Smooth muscle cell (in vitro differentiated cells): ENCODE measurements at regions not wholly inside any gene's neighbourhood (a gene's known extent, or its start where the extent isn't known, plus 50 kb on each side); places are given as distances from the start of the nearest gene placed in this dataset.

Experiments used
- DNase-seq: peaks from one replicate; lab custom pipeline; 2025; ENCODE audit not compliant: unreplicated experiment; lab: John Stamatoyannopoulos, UW
- H2AFZ ChIP-seq: fragments of 200-600 bp; sonication (generic); 2 replicates; pipeline ENCODE4 v1.6.0; 2016; ENCODE audit warnings: antibody characterized with exemption, low read depth, mild to moderate bottlenecking
- H3F3A ChIP-seq: fragments of 200-600 bp; sonication (generic); 2 replicates; pipeline ENCODE4 v1.6.0; 2017; ENCODE audit warnings: antibody characterized with exemption, low read depth
- H3K27ac ChIP-seq: fragments of 200-600 bp; sonication (generic); 2 replicates; pipeline ENCODE4 v1.5.1; 2016; ENCODE audit warnings: low read depth, mild to moderate bottlenecking
- H3K27me3 ChIP-seq: fragments of 200-600 bp; sonication (generic); 2 replicates; pipeline ENCODE4 v1.6.1; 2016; ENCODE audit warnings: low read depth, mild to moderate bottlenecking
- H3K36me3 ChIP-seq: fragments of 200-600 bp; sonication (generic); 2 replicates; pipeline ENCODE4 v1.5.1; 2016; ENCODE audit warnings: low read depth
- H3K4me1 ChIP-seq: fragments of 200-600 bp; sonication (generic); 2 replicates; pipeline ENCODE4 v1.5.1; 2016; ENCODE audit warnings: low read depth
- H3K4me2 ChIP-seq: fragments of 200-600 bp; sonication (generic); 2 replicates; pipeline ENCODE4 v1.6.0; 2016; ENCODE audit warnings: mild to moderate bottlenecking
- H3K4me3 ChIP-seq: fragments of 200-600 bp; sonication (generic); 2 replicates; pipeline ENCODE4 v1.5.1; 2016; ENCODE audit warnings: mild to moderate bottlenecking
- H3K79me2 ChIP-seq: fragments of 200-600 bp; sonication (generic); 2 replicates; pipeline ENCODE4 v1.6.0; 2016; ENCODE audit warnings: low read depth, mild to moderate bottlenecking
- H3K9ac ChIP-seq: fragments of 200-600 bp; sonication (generic); 2 replicates; pipeline ENCODE4 v1.6.0; 2016; ENCODE audit warnings: low read depth
- H3K9me3 ChIP-seq: fragments of 200-600 bp; sonication (generic); replicated peaks from 2 replicates; pipeline ENCODE4 v1.5.1; 2016; ENCODE audit warnings: low read depth
- H4K20me1 ChIP-seq: fragments of 200-600 bp; sonication (generic); 2 replicates; pipeline ENCODE4 v1.6.0; 2016; ENCODE audit warnings: low read depth
- WGBS: methylation state at CpG from one replicate; pipeline ENCODE4 v1.1.7; 2016; ENCODE audit warnings: low lambda C conversion rate; 5-methylcytosine and 5-hydroxymethylcytosine counted together
- TF ChIP-seq, protein P1 (sequence below): fragments of 200-600 bp; sonication (generic); IDR thresholded peaks from 2 replicates; pipeline ENCODE4 v1.5.1; 2017; ENCODE audit warnings: borderline replicate concordance, mild to moderate bottlenecking, antibody characterized with exemption; ENCODE audit not compliant: insufficient read depth, poor library complexity, severe bottlenecking

DNA sequence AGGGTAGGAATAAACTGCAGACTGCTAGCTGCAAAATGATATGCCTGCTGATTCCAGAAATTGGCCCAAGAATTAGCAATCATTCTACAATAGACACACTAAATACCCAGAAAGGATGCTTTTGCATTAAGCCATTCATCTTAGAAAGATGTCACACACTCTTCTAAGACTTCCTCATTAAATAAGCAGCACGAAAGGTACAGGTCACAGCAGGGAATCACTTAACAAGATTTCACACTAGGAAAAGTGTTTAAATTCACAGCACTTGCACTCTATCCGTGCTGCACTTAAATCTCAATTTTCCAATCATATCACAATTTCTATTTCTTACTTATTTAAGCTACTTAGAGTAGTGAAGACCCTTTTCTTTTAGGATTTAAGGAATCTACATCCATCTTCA lies 372.8 kb upstream of the CBLB start:
- Histone ChIP-seq H3K4me1 (no peaks in the 10 kb centered on the region), H3K27ac (no peak overlapping the region), H4K20me1 (no peaks in the 10 kb centered on the region), H3K36me3 (no peaks in the 10 kb centered on the region), H3F3A (no peaks in the 10 kb centered on the region), H2AFZ (no peak overlapping the region), H3K9me3 (no peaks in the 10 kb centered on the region), H3K27me3 (no peaks in the 10 kb centered on the region), H3K4me2 (no peak overlapping the region), H3K4me3 (no peak overlapping the region), H3K9ac (no peak overlapping the region), H3K79me2 (no peaks in the 10 kb centered on the region)
- DNase-seq: no peak
- TF ChIP-seq, protein P1, sequence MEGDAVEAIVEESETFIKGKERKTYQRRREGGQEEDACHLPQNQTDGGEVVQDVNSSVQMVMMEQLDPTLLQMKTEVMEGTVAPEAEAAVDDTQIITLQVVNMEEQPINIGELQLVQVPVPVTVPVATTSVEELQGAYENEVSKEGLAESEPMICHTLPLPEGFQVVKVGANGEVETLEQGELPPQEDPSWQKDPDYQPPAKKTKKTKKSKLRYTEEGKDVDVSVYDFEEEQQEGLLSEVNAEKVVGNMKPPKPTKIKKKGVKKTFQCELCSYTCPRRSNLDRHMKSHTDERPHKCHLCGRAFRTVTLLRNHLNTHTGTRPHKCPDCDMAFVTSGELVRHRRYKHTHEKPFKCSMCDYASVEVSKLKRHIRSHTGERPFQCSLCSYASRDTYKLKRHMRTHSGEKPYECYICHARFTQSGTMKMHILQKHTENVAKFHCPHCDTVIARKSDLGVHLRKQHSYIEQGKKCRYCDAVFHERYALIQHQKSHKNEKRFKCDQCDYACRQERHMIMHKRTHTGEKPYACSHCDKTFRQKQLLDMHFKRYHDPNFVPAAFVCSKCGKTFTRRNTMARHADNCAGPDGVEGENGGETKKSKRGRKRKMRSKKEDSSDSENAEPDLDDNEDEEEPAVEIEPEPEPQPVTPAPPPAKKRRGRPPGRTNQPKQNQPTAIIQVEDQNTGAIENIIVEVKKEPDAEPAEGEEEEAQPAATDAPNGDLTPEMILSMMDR: no peak
- 78% methylated on average over 2 of the region's 2 CpGs for WGBS

DNA sequence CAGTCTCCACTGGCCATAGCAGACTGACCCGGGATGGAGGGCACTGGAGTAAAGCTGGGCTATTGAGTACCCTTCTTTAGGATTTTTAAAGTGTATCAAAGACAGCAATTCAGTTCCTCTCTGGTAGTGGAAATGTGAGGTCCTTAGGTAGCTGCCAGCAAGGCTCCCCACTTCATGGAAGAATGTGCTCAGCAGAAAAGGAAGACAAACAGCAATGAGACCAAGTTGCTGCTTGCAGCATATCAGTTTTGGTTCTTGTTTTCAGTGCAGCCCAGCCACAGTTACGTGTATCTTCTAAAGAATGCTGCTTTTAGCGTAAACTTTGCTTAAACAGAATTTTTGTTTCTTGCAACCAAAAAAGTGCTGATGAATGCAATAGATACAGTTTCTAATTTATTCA lies 374.0 kb upstream of the CBLB start:
- peak overlapping the region; percentile 29 for H2AFZ ChIP-seq
- no peak for DNase-seq
- 83% methylated on average over 3 of the region's 3 CpGs for WGBS

DNA sequence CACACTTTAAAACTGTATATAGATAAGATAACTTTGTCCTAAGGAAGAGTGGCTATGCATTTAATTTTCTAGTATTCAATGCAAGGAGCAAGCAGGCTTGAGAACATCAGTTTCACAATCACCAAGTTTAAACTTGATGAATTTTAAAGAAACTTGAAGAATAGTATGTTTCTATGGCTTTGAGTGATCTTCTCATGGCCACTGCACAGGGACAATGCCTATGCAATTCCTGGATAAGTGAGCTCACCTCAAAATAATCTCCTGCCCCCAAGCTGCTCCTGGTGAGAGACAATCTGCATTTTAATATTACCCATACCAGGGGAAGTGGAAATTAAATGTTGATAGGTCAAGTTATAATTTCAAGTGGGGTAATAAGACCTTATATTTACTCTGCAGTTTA lies 376.6 kb upstream of the CBLB start:
- Histone ChIP-seq H3K9me3 (no peaks in the 10 kb centered on the region), H3K79me2 (no peaks in the 10 kb centered on the region), H3K27me3 (no peaks in the 10 kb centered on the region), H3K4me1 (no peaks in the 10 kb centered on the region), H3K4me2 (no peak overlapping the region), H3F3A (no peaks in the 10 kb centered on the region), H2AFZ (no peak overlapping the region), H3K36me3 (no peaks in the 10 kb centered on the region), H4K20me1 (no peaks in the 10 kb centered on the region), H3K4me3 (no peak overlapping the region), H3K9ac (no peak overlapping the region), H3K27ac (no peak overlapping the region)
- TF ChIP-seq, protein P1: no peak
- no peak for DNase-seq

More for the DNA sequence above, 374.0 kb upstream of the CBLB start:
- Histone ChIP-seq H3K9ac (no peak overlapping the region), H3K27me3 (no peaks in the 10 kb centered on the region), H3K36me3 (no peaks in the 10 kb centered on the region), H3K4me2 (no peak overlapping the region), H3K27ac (no peak overlapping the region), H3K4me1 (no peaks in the 10 kb centered on the region), H3F3A (no peaks in the 10 kb centered on the region), H3K9me3 (no peaks in the 10 kb centered on the region), H4K20me1 (no peaks in the 10 kb centered on the region), H3K79me2 (no peaks in the 10 kb centered on the region), H3K4me3 (no peak overlapping the region)
- TF ChIP-seq, protein P1: no peak

DNA sequence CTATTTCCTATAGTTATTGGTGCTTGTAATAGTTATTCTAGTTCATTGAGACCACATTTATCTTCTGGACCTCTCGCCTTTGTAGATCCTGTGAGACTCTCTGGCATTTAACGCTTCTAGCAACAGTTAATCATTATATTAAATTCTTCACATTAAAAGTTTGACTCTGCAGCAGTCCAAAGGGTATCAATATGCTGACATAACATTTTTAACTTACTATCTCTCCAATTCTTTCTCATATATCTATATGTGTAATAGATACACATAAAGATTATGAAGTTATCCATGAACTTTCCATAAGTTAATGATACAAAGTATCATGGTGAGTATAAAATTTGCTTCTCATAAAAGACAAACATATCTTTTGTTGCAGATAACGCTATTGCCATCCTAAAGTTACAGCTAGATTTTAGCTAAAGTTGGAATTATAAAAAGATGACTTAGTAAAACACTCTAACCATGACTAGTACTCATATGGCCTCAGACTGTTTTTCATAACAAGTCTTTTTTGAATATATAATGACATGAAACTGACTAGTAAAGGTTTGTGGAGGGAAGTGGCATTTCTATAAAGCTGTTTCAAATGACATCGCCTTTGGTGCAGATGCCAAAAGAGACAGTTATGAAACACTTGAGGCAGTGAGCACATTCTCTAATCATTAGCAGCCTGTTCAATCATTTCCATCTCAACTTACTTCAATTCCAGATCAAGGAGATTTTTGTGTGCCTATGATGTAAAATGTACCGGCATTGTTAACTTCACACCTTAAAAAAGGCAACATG lies 379.3 kb upstream of the CBLB start:
- WGBS: 95% methylated on average over 5 of the region's 5 CpGs
- no peak overlapping the region for H3K9ac ChIP-seq
- no peak overlapping the region for H3K4me2 ChIP-seq
- no peak overlapping the region for H2AFZ ChIP-seq
- H3K27ac ChIP-seq: no peak overlapping the region
- no peaks in the 10 kb centered on the region for H4K20me1 ChIP-seq
- no peaks in the 10 kb centered on the region for H3K4me1 ChIP-seq
- no peaks in the 10 kb centered on the region for H3K36me3 ChIP-seq
- DNase-seq: no peak
- TF ChIP-seq, protein P1: no peak
- no peaks in the 10 kb centered on the region for H3K79me2 ChIP-seq
- H3F3A ChIP-seq: no peaks in the 10 kb centered on the region
- no peaks in the 10 kb centered on the region for H3K27me3 ChIP-seq
- H3K9me3 ChIP-seq: no peaks in the 10 kb centered on the region
- H3K4me3 ChIP-seq: no peak overlapping the region
